ENCODE measurements at regions not wholly inside any gene's neighbourhood (a gene's known extent, or its start where the extent isn't known, plus 50 kb on each side); places are given as distances from the start of the nearest gene placed in this dataset.

- Histone ChIP-seq H3K4me3 (no peak overlapping the region), H3K9me3 (no peaks in the 10 kb centered on the region), H3K36me3 (no peaks in the 10 kb centered on the region), H3K4me1 (ENCODE audit: insufficient read depth) (no peaks in the 10 kb centered on the region), H3K27ac (no peak overlapping the region), H3K27me3 (no peaks in the 10 kb centered on the region)
- no peak for DNase-seq
- WGBS, 3 donors: 61 to 76% (median 64%) methylated on average over 6 of the region's 6 CpGs
- no peak for TF ChIP-seq EP300 (IDR thresholded peaks at IDR 0.05)
- TF ChIP-seq CTCF (IDR thresholded peaks at IDR 0.05): no peak
- no peak for TF ChIP-seq POLR2A (IDR thresholded peaks at IDR 0.05)
- intact Hi-C loops (cut with DNase I): no loop called here
These were observed 210.0 kb downstream of the IRS2 start for GRCh38 chr13:109576331-109576813.

GRCh38 chr13:109575821-109576220 lies 210.6 kb downstream of the IRS2 start:
- H3K4me1 ChIP-seq (ENCODE audit: insufficient read depth): no peaks in the 10 kb centered on the region
- DNase-seq: no peak
- H3K9me3 ChIP-seq: no peaks in the 10 kb centered on the region
- intact Hi-C loops (cut with DNase I): no loop called here
- WGBS, 3 donors: 94 to 99% (median 94%) methylated on average over 3 of the region's 3 CpGs
- H3K36me3 ChIP-seq: no peaks in the 10 kb centered on the region
- H3K27me3 ChIP-seq: no peaks in the 10 kb centered on the region
- no peak overlapping the region for H3K4me3 ChIP-seq
- TF ChIP-seq CTCF (IDR thresholded peaks at IDR 0.05): no peak
- no peak for TF ChIP-seq EP300 (IDR thresholded peaks at IDR 0.05)
- TF ChIP-seq POLR2A (IDR thresholded peaks at IDR 0.05): no peak
- H3K27ac ChIP-seq: no peak overlapping the region

- H3K4me3 ChIP-seq: no peak overlapping the region
- H3K9me3 ChIP-seq: no peaks in the 10 kb centered on the region
- peaks cover 4% of the 10 kb centered on the region for H3K4me1 ChIP-seq (ENCODE audit: insufficient read depth)
- H3K27me3 ChIP-seq: no peaks in the 10 kb centered on the region
- H3K36me3 ChIP-seq: no peaks in the 10 kb centered on the region
- intact Hi-C loops (cut with DNase I): no loop called here
- no peak overlapping the region for H3K27ac ChIP-seq
- no peak for DNase-seq
- WGBS, 3 donors: 86 to 88% (median 87%) methylated on average over 6 of the region's 6 CpGs
- TF ChIP-seq EP300 (IDR thresholded peaks at IDR 0.05) (no peak), POLR2A (IDR thresholded peaks at IDR 0.05) (no peak), CTCF (IDR thresholded peaks at IDR 0.05) (no peak)
These were observed 214.0 kb downstream of the IRS2 start for GRCh38 chr13:109572389-109572788.

GRCh38 chr13:109569958-109570711 lies 216.2 kb downstream of the IRS2 start:
- Histone ChIP-seq H3K27me3 (no peaks in the 10 kb centered on the region), H3K9me3 (no peaks in the 10 kb centered on the region), H3K4me1 (ENCODE audit: insufficient read depth) (peaks cover 5% of the 10 kb centered on the region), H3K27ac (no peak overlapping the region), H3K36me3 (no peaks in the 10 kb centered on the region), H3K4me3 (no peak overlapping the region)
- DNase-seq: peak in 1 of 5 donors; percentile 33
- TF ChIP-seq CTCF (IDR thresholded peaks at IDR 0.05) (no peak), EP300 (IDR thresholded peaks at IDR 0.05) (no peak), POLR2A (IDR thresholded peaks at IDR 0.05) (no peak)
- 72 to 79% (median 72%) methylated on average over 11 of the region's 11 CpGs for WGBS, 3 donors
- intact Hi-C loops (cut with DNase I): no loop called here
